Neuronal stem cell (in vitro differentiated cells): ENCODE measurements at regions not wholly inside any gene's neighbourhood (a gene's known extent, or its start where the extent isn't known, plus 50 kb on each side); places are given as distances from the start of the nearest gene placed in this dataset.
A peak's percentile ranks its signal among the peaks of the same experiment; 100 is the strongest.

ENCODE experiments used
- DNase-seq: peaks from one replicate; pipeline ENCODE4 v3.0.0-alpha.2; 2013; ENCODE audit warnings: low spot score
- H2AFZ ChIP-seq: one replicate; pipeline ENCODE4 v1.6.1; 2013; ENCODE audit warnings: mild to moderate bottlenecking, low read length, inconsistent platforms
- H2AK5ac ChIP-seq: 2 replicates; pipeline ENCODE4 v1.6.1; 2013; ENCODE audit warnings: low read depth, mild to moderate bottlenecking, inconsistent platforms, low read length, moderate library complexity, mixed read lengths
- H2BK120ac ChIP-seq: 2 replicates; pipeline ENCODE4 v1.6.1; 2013; ENCODE audit warnings: low read depth, mild to moderate bottlenecking, inconsistent platforms, low read length, moderate library complexity, mixed read lengths
- H2BK12ac ChIP-seq: one replicate; pipeline ENCODE4 v1.6.1; 2013; ENCODE audit warnings: low read length, inconsistent platforms
- H2BK15ac ChIP-seq: 2 replicates; pipeline ENCODE4 v1.6.1; 2013; ENCODE audit warnings: mild to moderate bottlenecking, low read length, inconsistent platforms, mixed read lengths
- H2BK5ac ChIP-seq: one replicate; pipeline ENCODE4 v1.6.1; 2013; ENCODE audit warnings: inconsistent platforms, mild to moderate bottlenecking, low read length, moderate library complexity
- H3K14ac ChIP-seq: one replicate; pipeline ENCODE4 v1.6.1; 2013; ENCODE audit warnings: low read length, inconsistent platforms
- H3K18ac ChIP-seq: 2 replicates; pipeline ENCODE4 v1.6.1; 2013; ENCODE audit warnings: low read length, inconsistent platforms
- H3K23ac ChIP-seq: 2 replicates; pipeline ENCODE4 v1.6.1; 2013; ENCODE audit warnings: low read depth, mild to moderate bottlenecking, mixed read lengths, low read length, inconsistent platforms; ENCODE audit not compliant: poor library complexity
- H3K27ac ChIP-seq: replicated peaks from 3 replicates; pipeline ENCODE4 v1.5.1; 2013; ENCODE audit warnings: low read length, inconsistent platforms
- H3K27me3 ChIP-seq, 3 experiments: 2 replicates each; pipeline ENCODE4 v1.6.1; 2013; ENCODE audit warnings: low read length in 3 of 3, mild to moderate bottlenecking in 2 of 3, inconsistent platforms in 1 of 3, low read depth in 1 of 3, mixed read lengths in 1 of 3, moderate library complexity in 1 of 3; ENCODE audit not compliant: control insufficient read depth in 3 of 3, insufficient read depth in 3 of 3
- H3K36me3 ChIP-seq, 2 donors: replicated peaks in 1 of 2; 2 replicates each; pipeline ENCODE4 v1.6.1; 2013; ENCODE audit warnings: low read length in 2 of 2; ENCODE audit not compliant: control insufficient read depth in 2 of 2, insufficient read depth in 2 of 2
- H3K4ac ChIP-seq: 2 replicates; pipeline ENCODE4 v1.6.1; 2013; ENCODE audit warnings: inconsistent platforms, mild to moderate bottlenecking, low read length, moderate library complexity
- H3K4me1 ChIP-seq, 2 donors: 1 replicate in 1 of 2; 2 replicates in 1 of 2; pipeline ENCODE4 v1.6.1; 2013; ENCODE audit warnings: low read length in 2 of 2, low read depth in 1 of 2; ENCODE audit not compliant: control insufficient read depth in 2 of 2, insufficient read depth in 1 of 2
- H3K4me2 ChIP-seq: one replicate; pipeline ENCODE4 v1.6.1; 2013; ENCODE audit warnings: mild to moderate bottlenecking, low read length, inconsistent platforms; ENCODE audit not compliant: insufficient read depth, poor library complexity, severe bottlenecking
- H3K4me3 ChIP-seq, 2 donors: 2 replicates each; pipeline ENCODE4 v1.5.1; 2013; ENCODE audit warnings: low read length in 2 of 2, mild to moderate bottlenecking in 2 of 2, inconsistent platforms in 1 of 2, moderate library complexity in 1 of 2
- H3K79me1 ChIP-seq: one replicate; pipeline ENCODE4 v1.6.1; 2013; ENCODE audit warnings: low read depth, mild to moderate bottlenecking, inconsistent platforms, low read length, moderate library complexity
- H3K9ac ChIP-seq: one replicate; pipeline ENCODE4 v1.6.1; 2013; ENCODE audit warnings: mild to moderate bottlenecking, low read depth, low read length, inconsistent platforms; ENCODE audit not compliant: poor library complexity
- H3K9me3 ChIP-seq, 2 donors: replicated peaks in 1 of 2; 2 replicates each; pipeline versions ENCODE3 to v1.6.1; 2013; ENCODE audit warnings: low read length in 2 of 2, mild to moderate bottlenecking in 2 of 2, inconsistent platforms in 1 of 2, low read depth in 1 of 2, mixed read lengths in 1 of 2, moderate library complexity in 1 of 2; ENCODE audit not compliant: control insufficient read depth in 2 of 2, insufficient read depth in 1 of 2
- H4K8ac ChIP-seq: one replicate; pipeline ENCODE4 v1.6.1; 2013; ENCODE audit warnings: low read depth, mild to moderate bottlenecking, inconsistent platforms, low read length, moderate library complexity
- H4K91ac ChIP-seq: one replicate; pipeline ENCODE4 v1.6.1; 2013; ENCODE audit warnings: low read length, low read depth, mild to moderate bottlenecking, inconsistent platforms; ENCODE audit not compliant: poor library complexity
- WGBS, 2 donors: extraction: QIAGEN DNeasy Blood & Tissue Kit; methylation state at CpG; one replicate each; pipeline ENCODE4 v1.1.7; 2013; ENCODE audit warnings: missing lambda C conversion rate in 2 of 2, mixed read lengths in 1 of 2; ENCODE audit not compliant: insufficient read length in 2 of 2, insufficient replicate concordance in 1 of 2; ENCODE audit errors: extremely low coverage in 2 of 2; 5-methylcytosine and 5-hydroxymethylcytosine counted together

DNA sequence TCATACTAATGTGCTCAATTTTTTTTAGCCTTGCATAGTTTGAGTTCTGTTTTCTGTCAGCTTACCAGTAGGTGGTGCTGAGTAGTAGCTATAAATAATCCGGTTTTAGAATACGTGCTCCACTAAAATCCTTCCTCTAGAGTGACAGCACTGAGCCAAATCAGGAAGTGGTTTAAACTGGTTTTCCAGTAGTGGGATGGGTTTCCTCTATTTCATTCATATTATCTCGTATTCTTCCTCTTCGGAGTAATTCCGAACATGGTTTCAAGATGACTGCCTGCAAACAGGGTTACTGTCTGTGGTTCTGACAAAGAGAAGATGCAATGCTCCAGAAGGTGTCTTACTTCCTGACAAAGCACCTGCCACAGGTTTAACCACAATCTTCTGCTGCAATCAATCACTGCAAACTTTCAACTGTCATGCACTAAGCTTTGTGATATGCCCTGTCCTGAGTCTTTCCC is 496.9 kb upstream of the VRK2 start:
- Histone ChIP-seq H3K18ac (no peak overlapping the region), H2BK5ac (no peak overlapping the region), H3K9ac (no peak overlapping the region), H2BK120ac (no peak overlapping the region), H3K14ac (no peak overlapping the region), H4K8ac (no peak overlapping the region), H4K91ac (no peak overlapping the region), H2BK15ac (no peak overlapping the region), H3K4me2 (no peak overlapping the region), H3K4me1 (no peaks in the 10 kb centered on the region), H3K23ac (no peak overlapping the region), H3K9me3 (no peaks in the 10 kb centered on the region), H2AK5ac (no peak overlapping the region), H3K79me1 (no peaks in the 10 kb centered on the region), H2AFZ (peak overlapping the region; percentile 44), H2BK12ac (no peak overlapping the region), H3K4ac (no peak overlapping the region), H3K36me3 (no peaks in the 10 kb centered on the region), H3K27me3 (no peaks in the 10 kb centered on the region), H3K27ac (no peak overlapping the region), H3K4me3 (no peak overlapping the region)
- no peak for DNase-seq
- WGBS, 2 donors: no CpG with 5 or more reads among the region's 5 CpGs

DNA sequence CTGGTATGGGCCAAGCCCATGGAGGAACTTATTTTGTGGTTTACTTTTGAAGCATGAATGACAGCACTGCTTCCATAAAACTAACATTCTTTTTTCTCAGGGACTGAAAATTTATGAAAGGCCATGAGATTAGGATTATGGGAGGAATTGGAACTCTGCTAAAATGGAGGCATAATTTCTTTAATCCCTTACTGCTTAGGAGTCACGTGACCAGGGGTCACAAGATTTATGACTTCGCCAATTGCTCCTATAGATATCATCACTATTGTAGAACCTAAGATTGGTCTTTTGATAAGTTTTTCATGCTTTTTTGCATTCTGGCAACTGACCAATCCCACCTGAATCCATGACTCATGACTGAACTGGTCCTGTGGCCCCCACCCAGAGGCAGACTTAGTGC is 495.7 kb upstream of the VRK2 start:
- no peak overlapping the region for H2BK12ac ChIP-seq
- no CpG with 5 or more reads among the region's 2 CpGs for WGBS, 2 donors

DNA sequence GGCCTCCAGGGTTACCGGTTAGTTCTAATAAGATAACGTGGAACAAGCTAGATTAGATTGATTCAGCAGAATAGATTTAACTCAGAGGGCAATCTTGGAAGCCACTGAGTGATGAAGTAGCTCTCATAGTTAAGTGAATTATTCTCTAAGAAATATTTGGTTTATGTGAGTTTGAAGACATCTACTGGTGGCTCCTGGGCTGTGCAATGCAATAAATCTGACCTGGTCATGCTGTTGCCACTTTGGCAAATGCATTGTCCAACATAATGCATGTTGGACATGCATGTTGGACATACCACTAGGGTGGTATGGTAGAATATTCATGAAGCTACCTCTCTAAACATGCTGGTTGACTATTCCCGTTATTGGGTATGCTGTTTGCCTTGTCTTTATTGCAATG is 493.7 kb upstream of the VRK2 start:
- Histone ChIP-seq H3K4me2 (no peak overlapping the region), H4K91ac (no peak overlapping the region), H3K9me3 (no peaks in the 10 kb centered on the region), H3K23ac (no peak overlapping the region), H2BK12ac (no peak overlapping the region), H3K27ac (no peak overlapping the region), H3K4me1 (no peaks in the 10 kb centered on the region), H3K27me3 (no peaks in the 10 kb centered on the region), H2BK15ac (no peak overlapping the region), H4K8ac (no peak overlapping the region), H3K36me3 (no peaks in the 10 kb centered on the region), H2BK5ac (no peak overlapping the region), H3K4ac (no peak overlapping the region), H2AFZ (no peak overlapping the region), H3K9ac (no peak overlapping the region), H3K4me3 (no peak overlapping the region), H2BK120ac (no peak overlapping the region), H3K14ac (no peak overlapping the region), H3K79me1 (no peaks in the 10 kb centered on the region), H3K18ac (no peak overlapping the region), H2AK5ac (no peak overlapping the region)
- WGBS, 2 donors: no CpG with 5 or more reads among the region's 3 CpGs
- no peak for DNase-seq

More for the DNA sequence above, 495.7 kb upstream of the VRK2 start:
- H4K91ac ChIP-seq: no peak overlapping the region
- H3K79me1 ChIP-seq: no peaks in the 10 kb centered on the region
- no peak overlapping the region for H3K4ac ChIP-seq
- H4K8ac ChIP-seq: no peak overlapping the region
- no peak overlapping the region for H3K27ac ChIP-seq
- no peaks in the 10 kb centered on the region for H3K27me3 ChIP-seq
- no peaks in the 10 kb centered on the region for H3K36me3 ChIP-seq
- H3K18ac ChIP-seq: no peak overlapping the region
- H3K4me2 ChIP-seq: no peak overlapping the region
- no peak overlapping the region for H3K9ac ChIP-seq
- H3K4me3 ChIP-seq: no peak overlapping the region
- no peak overlapping the region for H2BK15ac ChIP-seq
- H2AK5ac ChIP-seq: no peak overlapping the region
- no peak overlapping the region for H3K23ac ChIP-seq
- no peak overlapping the region for H2BK5ac ChIP-seq
- no peak overlapping the region for H2AFZ ChIP-seq
- no peaks in the 10 kb centered on the region for H3K4me1 ChIP-seq
- no peak for DNase-seq
- H3K9me3 ChIP-seq: no peaks in the 10 kb centered on the region
- H2BK120ac ChIP-seq: no peak overlapping the region
- H3K14ac ChIP-seq: no peak overlapping the region

DNA sequence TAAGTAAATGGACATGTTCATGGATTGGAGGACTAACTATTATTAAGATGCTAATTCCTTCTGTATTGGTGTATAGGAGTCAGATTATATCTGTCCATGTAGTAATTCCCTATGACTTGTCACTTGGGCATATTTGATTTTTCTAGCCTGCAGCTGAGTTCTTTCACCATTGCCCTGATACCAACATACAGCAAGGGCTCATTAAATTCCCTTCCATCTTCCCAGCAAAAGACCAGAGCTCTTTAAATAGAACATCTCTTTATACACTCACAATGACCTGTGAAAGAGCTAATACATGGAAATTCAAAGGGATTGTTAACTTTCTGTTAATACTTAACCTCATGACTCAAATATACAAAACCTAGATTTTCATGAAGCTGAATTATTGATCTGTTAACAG is 492.3 kb upstream of the VRK2 start:
- Histone ChIP-seq H2BK15ac (no peak overlapping the region), H3K27ac (no peak overlapping the region), H3K23ac (no peak overlapping the region), H3K4me3 (no peak overlapping the region), H3K9me3 (no peaks in the 10 kb centered on the region), H4K91ac (no peak overlapping the region), H2AFZ (no peak overlapping the region), H2BK12ac (no peak overlapping the region), H4K8ac (no peak overlapping the region), H3K36me3 (no peaks in the 10 kb centered on the region), H3K9ac (no peak overlapping the region), H3K14ac (no peak overlapping the region), H2AK5ac (no peak overlapping the region), H3K4me1 (no peaks in the 10 kb centered on the region), H3K18ac (no peak overlapping the region), H3K4ac (no peak overlapping the region), H3K27me3 (no peaks in the 10 kb centered on the region), H2BK5ac (no peak overlapping the region), H3K4me2 (no peak overlapping the region), H3K79me1 (no peaks in the 10 kb centered on the region), H2BK120ac (no peak overlapping the region)
- DNase-seq: no peak
